ENCODE measurements at regions not wholly inside any gene's neighbourhood (a gene's known extent, or its start where the extent isn't known, plus 50 kb on each side); places are given as distances from the start of the nearest gene placed in this dataset.
"Not testable (repeated sequence)": the region's sequence is repeated elsewhere in the genome, so short reads cannot be mapped to it uniquely, and the experiment has no call there.

DNA sequence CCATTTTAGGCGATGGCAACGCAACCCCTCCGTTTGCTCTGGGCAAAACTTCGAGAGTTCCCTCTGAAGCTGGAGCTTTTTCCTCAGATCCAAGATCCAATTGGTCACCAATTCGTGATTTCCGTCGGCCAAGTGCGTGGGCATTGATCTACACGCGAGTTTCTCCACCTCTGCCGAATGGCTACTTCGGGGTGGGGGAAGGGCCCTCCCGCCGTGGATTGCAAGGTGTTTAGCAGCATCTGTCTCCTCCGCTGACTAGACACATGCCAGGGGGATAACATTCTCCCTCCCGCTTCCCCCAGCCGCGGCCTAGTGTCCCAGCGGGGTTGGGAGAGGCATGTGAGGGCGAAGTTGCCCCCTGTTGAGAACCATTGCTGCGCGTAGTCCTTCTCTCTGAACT is 120.6 kb downstream of the PPIAL4A start:
- not testable (repeated sequence) for TF ChIP-seq CTCF (conservative IDR thresholded peaks at IDR 0.05); EZH2 (IDR thresholded peaks at IDR 0.05; ENCODE audit: low read depth)
